Activated CD4-positive, CD25-positive, alpha-beta regulatory T cell treated with anti-CD3 and anti-CD28 coated beads, Interleukin-2, amount 50 U/mL, for 16 hours (primary cell): ENCODE measurements at regions not wholly inside any gene's neighbourhood (a gene's known extent, or its start where the extent isn't known, plus 50 kb on each side); places are given as distances from the start of the nearest gene placed in this dataset.

Source experiments
- DNase-seq: peaks from one replicate; pipeline ENCODE4 v3.0.0-alpha.2; 2020; ENCODE audit warnings: low read depth, low spot score

GRCh38 chr1:208298593-208299269 lies 54.5 kb upstream of the PLXNA2 start:
- DNase-seq: no peak

DNA sequence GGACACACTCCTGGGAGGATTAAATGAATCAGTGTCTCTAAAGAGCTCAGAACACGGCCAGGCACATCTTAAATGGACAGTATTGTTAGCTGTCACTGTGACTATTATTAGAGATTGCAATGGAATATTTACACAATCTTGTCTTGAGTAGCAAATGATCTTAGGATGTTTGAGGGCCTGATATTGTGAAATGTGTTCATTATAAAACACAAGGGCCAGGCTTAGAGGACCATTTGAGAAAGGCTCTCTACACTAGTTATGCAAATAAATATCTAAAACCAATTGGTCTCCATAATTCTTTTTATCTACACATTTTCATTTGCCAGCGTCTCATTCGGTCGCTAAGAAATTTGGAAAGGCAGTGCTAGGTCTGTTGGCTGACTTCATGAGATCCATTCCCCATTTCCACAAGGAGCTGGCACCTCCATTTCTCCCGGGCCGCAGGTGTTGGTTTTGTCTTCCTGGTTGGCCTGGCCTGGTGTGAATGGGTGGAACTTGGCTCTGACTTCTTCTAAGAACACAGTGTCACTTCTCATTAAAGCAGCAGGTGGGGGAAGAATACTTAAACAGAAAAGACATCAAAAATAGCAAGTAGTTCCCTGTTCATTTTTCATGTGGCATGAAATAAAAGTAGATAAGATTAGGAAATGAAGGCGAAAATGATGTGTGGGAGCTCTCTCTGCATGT lies 56.0 kb upstream of the PLXNA2 start:
- no peak for DNase-seq

- no peak for DNase-seq
These were observed 58.6 kb upstream of the PLXNA2 start for GRCh38 chr1:208302699-208303238.

DNA sequence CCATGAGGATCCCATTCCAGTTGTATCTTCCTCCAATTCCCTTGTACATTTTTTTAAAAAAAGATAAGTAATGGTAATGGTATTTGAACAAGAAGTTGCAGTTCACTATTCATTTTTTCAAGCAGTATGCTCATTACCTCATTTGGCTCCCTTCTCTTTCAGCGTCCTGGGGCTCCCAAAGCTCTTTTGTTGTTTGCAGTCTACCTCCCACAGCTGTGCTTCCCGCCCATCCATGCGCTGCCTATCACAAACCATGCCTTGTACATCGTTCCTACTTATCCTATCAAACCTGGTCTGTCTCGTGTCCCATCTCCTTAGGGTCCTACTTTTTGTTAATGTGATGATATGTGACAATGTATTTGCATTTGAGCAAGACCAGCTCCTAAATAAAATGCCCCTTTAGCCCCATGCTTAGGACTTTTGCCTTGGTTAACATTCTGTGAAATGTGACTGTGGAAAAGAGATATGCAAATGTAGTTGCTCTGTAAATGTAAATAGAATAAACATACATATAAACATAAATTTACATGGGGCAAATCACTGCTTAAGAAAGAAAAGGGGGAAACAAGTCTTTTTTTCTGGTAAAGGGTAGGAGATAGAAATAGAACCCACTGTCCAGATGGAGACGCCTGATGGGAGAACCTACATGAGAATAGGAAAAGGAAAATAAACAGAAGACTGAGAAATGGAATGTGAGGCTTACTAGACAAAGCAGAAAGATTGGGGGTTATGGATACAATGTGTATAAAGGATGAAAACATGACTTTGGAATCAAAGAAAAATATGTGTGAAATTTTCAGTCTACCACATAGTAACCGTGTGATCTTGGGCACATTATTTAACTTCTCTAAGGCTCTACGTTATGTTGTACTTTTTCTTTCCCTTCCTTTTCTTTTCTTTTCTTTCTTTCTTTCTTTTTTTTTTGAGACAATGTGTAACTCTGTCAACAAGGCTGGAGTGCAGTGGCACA lies 59.8 kb upstream of the PLXNA2 start:
- no peak for DNase-seq

DNA sequence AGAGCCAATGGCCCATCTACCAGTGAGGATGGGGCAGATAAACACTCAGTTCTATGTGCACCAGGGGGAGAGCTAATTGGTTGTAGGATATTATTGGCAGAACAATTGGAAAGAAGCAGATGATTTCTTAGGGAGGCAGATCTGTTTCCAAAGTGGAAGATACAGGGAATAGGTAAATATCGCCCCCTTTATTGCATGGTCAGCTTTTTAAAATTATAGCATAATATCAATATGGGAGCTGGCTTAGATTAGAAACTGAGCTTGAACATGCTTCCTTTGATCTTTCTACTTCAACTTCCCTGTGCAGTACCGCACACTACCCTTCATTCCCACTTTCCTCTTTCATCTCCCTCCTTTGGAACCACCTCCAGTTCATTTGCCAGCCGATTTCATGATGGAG lies 64.0 kb upstream of the PLXNA2 start:
- no peak for DNase-seq

DNA sequence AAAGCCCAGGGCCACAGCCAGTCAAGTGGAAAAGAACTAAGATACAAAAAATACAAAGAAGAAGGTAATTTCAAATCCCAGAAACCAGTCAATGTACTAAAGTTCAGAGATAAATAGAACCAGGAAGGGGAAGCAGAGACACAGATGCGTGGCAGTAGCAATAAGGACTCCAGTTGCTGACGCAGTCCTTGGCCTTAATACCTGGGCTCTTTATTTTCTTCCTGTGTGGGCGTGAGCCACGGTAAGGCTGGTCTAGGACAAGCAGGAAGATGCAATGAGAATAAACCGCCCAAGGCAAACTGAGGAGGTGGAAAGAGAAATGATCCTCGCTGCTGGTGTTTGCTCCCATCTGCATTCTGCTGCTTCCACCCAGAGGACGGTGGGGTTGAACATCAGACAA lies 65.6 kb upstream of the PLXNA2 start:
- no peak for DNase-seq

GRCh38 chr1:208312706-208313105 lies 68.5 kb upstream of the PLXNA2 start:
- DNase-seq: no peak

DNA sequence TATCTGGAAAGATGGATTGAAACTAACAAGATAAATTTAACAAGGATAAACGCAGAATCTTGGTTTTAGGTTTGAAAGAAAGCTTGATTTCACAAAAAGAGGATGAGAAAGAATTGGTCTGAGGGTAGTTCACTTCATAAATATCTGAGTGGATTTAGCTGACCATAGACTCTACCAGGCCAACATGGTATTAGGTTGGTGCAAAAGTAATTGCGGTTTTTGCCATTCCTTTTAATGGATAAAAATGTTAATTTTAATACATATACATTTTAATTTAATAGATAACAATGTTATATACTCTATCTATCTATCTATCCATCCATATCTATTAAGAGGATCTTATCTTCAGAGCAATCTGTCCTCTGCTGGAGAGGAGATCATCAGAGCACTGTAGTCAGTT lies 70.2 kb upstream of the PLXNA2 start:
- no peak for DNase-seq

DNA sequence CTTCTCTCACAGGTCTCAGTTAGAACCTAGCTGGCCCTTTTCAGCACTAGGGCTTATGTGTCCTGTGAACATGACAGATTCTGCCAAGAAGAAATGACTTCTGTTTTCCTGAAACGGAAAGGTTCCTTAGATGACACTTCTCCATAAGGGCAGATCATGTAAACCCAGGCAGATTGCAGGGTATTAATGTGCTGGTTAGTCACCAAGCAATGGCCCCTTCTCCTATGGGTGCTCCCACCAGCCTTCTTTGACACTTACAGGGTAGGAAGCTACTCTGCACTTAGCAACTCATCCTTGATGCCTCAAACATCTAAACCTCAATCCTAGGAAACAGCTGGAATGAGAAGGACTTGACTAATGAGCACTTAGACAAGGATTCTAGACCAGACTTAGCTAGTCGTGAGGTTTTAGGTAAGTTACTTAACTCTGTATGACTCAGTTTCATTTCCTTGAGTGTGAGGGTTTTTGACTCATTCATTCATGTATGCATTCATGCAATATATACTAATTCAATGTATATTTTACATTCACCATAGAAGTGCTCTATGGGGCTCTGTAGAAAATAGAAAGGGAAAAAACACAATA lies 74.1 kb upstream of the PLXNA2 start:
- no peak for DNase-seq

DNA sequence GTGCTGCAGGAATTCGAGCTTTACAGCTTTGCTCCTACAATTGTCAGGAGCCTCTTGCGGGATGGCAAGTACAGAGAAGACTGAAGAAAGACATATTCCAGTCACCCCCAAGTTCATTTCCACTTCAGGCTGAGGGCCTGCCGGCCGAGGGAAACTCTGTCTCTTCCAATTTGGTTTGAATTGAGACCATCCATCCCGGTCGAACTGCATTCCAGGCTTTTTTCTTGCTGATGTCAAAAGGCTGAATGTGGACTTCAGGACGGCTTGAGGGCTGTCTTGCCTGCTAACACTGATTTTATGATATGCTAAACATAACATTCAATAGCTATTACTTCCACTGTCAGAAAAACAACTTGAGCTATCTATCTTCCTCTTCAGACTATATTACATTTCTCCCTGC lies 79.8 kb upstream of the PLXNA2 start:
- DNase-seq: no peak

- DNase-seq: no peak
These were observed 81.8 kb upstream of the PLXNA2 start for GRCh38 chr1:208326033-208326432.

GRCh38 chr1:208329300-208329699 lies 85.1 kb upstream of the PLXNA2 start:
- DNase-seq: no peak

- no peak for DNase-seq
These were observed 88.0 kb upstream of the PLXNA2 start for GRCh38 chr1:208332036-208332773.

GRCh38 chr1:208332774-208333126 lies 88.6 kb upstream of the PLXNA2 start:
- no peak for DNase-seq

- no peak for DNase-seq
These were observed 89.5 kb upstream of the PLXNA2 start for GRCh38 chr1:208333676-208334075.

GRCh38 chr1:208335371-208336136 lies 91.4 kb upstream of the PLXNA2 start:
- no peak for DNase-seq

DNA sequence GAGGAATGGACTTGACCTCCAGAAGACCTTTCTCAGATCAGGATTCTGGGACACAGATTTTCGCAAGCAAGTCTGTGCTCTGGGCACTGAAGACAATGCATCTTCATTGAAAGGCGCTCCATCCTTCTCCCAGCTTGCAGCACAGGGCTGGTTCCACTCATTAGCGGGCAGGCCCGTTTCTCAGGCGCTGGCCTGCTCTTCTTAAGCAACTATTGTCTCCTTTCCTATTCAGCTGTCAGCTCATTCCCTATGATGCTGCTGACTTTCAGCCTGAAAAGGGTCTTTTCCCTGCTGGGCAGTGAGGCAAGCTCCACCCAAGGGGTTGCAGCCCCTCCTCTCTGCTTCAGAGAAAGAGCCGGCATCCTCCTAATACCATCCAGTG lies 91.9 kb upstream of the PLXNA2 start:
- DNase-seq: no peak

DNA sequence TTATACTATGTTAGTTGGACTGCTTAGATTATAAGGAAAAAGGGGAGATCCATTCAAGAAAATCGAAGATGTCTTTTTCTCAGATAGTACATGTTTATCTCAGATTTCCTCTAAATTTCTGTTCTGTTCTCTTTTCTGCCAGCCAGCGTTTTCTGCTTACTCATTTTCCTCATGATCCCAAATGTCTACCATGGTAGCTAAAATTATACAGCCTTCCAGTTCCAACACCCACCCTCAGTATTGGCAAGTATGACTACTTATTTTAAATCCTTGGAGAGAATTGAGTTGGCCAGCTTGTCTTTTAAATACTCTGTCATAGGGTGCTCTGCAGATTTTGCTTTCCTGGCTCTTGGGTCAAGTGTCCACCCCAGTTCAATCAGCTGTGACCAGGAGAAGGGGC lies 95.7 kb upstream of the PLXNA2 start:
- no peak for DNase-seq

- DNase-seq: no peak
These were observed 99.0 kb upstream of the PLXNA2 start for GRCh38 chr1:208343226-208343625.

DNA sequence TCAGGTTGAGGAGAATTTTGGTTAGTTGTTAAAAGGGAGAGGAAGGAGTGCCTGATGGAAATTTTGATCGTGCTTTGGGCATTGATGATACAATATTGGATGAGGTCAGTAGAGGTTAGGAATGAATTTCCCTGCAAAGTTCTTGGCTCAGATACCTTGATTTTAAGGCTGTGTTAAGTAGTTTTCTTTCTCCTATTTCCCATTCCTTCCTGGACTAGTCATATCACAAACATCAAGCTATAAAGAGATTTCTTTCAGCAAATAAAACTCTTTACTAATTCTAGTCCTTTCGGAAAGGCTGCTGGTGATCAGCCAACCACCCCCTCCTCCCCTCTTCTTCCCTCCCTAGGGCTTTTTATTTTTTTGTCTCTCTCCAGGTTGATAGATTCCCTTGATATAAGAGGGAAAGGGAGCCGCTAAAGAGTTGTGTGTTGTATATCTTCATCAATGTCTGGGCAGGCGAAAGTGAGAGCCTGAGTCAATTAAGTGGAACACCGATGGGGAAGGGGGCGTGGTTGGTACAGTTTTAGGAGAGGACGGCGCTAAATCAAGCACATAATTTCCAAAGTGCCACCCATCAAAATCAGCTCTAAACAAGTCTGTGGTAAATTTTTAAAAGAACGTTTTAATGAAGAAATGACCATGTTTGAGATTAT lies 100.1 kb upstream of the PLXNA2 start:
- DNase-seq: no peak
